ENCODE measurements at regions not wholly inside any gene's neighbourhood (a gene's known extent, or its start where the extent isn't known, plus 50 kb on each side); places are given as distances from the start of the nearest gene placed in this dataset.

GRCh38 chr3:65019443-65020055, 331.7 kb upstream of the ADAMTS9 start:
- ChIA-PET CTCF (interaction anchor here (0.9 kb wide), 1 partner anchor 486 kb away, joined by 3 read pairs; no protein-coding TSS in a partner anchor), POLR2A (no interaction called here)
- TF ChIP-seq FOXM1 (IDR thresholded peaks at IDR 0.05; ENCODE audit: borderline replicate concordance) (no peak), BHLHE40 (IDR thresholded peaks at IDR 0.05; ENCODE audit: borderline replicate concordance) (no peak)
- no peak for DNase-seq (ENCODE audit: extremely low spot score)

- ChIA-PET CTCF (interaction anchor here (0.9 kb wide), 1 partner anchor 485 kb away, joined by 3 read pairs; no protein-coding TSS in a partner anchor), POLR2A (no interaction called here)
- DNase-seq (ENCODE audit: extremely low spot score), result no peak
- no peak for TF ChIP-seq SP1 (IDR thresholded peaks at IDR 0.05)
- no peak for TF ChIP-seq LEF1 (IDR thresholded peaks at IDR 0.05; ENCODE audit: borderline replicate concordance)
- no peak for TF ChIP-seq FOXM1 (IDR thresholded peaks at IDR 0.05; ENCODE audit: borderline replicate concordance)
- no peak for TF ChIP-seq ZNF384 (IDR thresholded peaks at IDR 0.05)
- TF ChIP-seq L3MBTL2 (conservative IDR thresholded peaks at IDR 0.05), result no peak
- no peak for TF ChIP-seq CTBP1 (IDR thresholded peaks at IDR 0.05; ENCODE audit: borderline replicate concordance)
- TF ChIP-seq TARDBP (IDR thresholded peaks at IDR 0.05), result no peak
Measured at GRCh38 chr3:65018801-65019200, 331.0 kb upstream of the ADAMTS9 start.

GRCh38 chr3:65017359-65017758, 329.6 kb upstream of the ADAMTS9 start:
- DNase-seq (ENCODE audit: extremely low spot score), result no peak
- ChIA-PET POLR2A (no interaction called here), CTCF (no interaction called here)
- TF ChIP-seq PKNOX1 (IDR thresholded peaks at IDR 0.05), result no peak
- no peak for TF ChIP-seq ZNF384 (IDR thresholded peaks at IDR 0.05)
- no peak for TF ChIP-seq SUZ12 (IDR thresholded peaks at IDR 0.05)
- no peak for TF ChIP-seq L3MBTL2 (conservative IDR thresholded peaks at IDR 0.05)
- no peak for TF ChIP-seq SP1 (IDR thresholded peaks at IDR 0.05)
- no peak for TF ChIP-seq FOXM1 (IDR thresholded peaks at IDR 0.05; ENCODE audit: borderline replicate concordance)
- TF ChIP-seq TARDBP (IDR thresholded peaks at IDR 0.05), result no peak
- TF ChIP-seq CTBP1 (IDR thresholded peaks at IDR 0.05; ENCODE audit: borderline replicate concordance), result no peak
- no peak for TF ChIP-seq FOXK2 (IDR thresholded peaks at IDR 0.05)
- no peak for TF ChIP-seq HDGF (IDR thresholded peaks at IDR 0.05; ENCODE audit: borderline replicate concordance)
- no peak for TF ChIP-seq ELF4 (IDR thresholded peaks at IDR 0.05)

GRCh38 chr3:65015711-65016110, 327.9 kb upstream of the ADAMTS9 start:
- POLR2A ChIA-PET, result no interaction called here
- TF ChIP-seq L3MBTL2 (conservative IDR thresholded peaks at IDR 0.05) (no peak), FOXA1 (IDR thresholded peaks at IDR 0.05) (no peak), LEF1 (IDR thresholded peaks at IDR 0.05; ENCODE audit: borderline replicate concordance) (no peak), CTBP1 (IDR thresholded peaks at IDR 0.05; ENCODE audit: borderline replicate concordance) (no peak), ELF4 (IDR thresholded peaks at IDR 0.05) (no peak), SUZ12 (IDR thresholded peaks at IDR 0.05) (no peak), PKNOX1 (IDR thresholded peaks at IDR 0.05) (no peak), NFRKB (IDR thresholded peaks at IDR 0.05) (no peak), FOXK2 (IDR thresholded peaks at IDR 0.05) (no peak), ZNF384 (IDR thresholded peaks at IDR 0.05) (no peak), HDGF (IDR thresholded peaks at IDR 0.05; ENCODE audit: borderline replicate concordance) (no peak)
- DNase-seq (ENCODE audit: extremely low spot score), result no peak
- CTCF ChIA-PET, result no interaction called here

GRCh38 chr3:65013053-65013452, 325.3 kb upstream of the ADAMTS9 start:
- DNase-seq (ENCODE audit: extremely low spot score), result no peak
- ChIA-PET CTCF (no interaction called here), POLR2A (no interaction called here)
- TF ChIP-seq SUZ12 (IDR thresholded peaks at IDR 0.05), result no peak

GRCh38 chr3:65006300-65006739, 318.5 kb upstream of the ADAMTS9 start:
- TF ChIP-seq HDGF (IDR thresholded peaks at IDR 0.05; ENCODE audit: borderline replicate concordance) (no peak), SP1 (IDR thresholded peaks at IDR 0.05) (no peak), PKNOX1 (IDR thresholded peaks at IDR 0.05) (no peak), ZNF384 (IDR thresholded peaks at IDR 0.05) (no peak), ARNT (IDR thresholded peaks at IDR 0.05) (no peak), LEF1 (IDR thresholded peaks at IDR 0.05; ENCODE audit: borderline replicate concordance) (no peak), TARDBP (IDR thresholded peaks at IDR 0.05) (no peak), FOXA1 (IDR thresholded peaks at IDR 0.05) (no peak)
- ChIA-PET CTCF (no interaction called here), POLR2A (no interaction called here)
- no peak for DNase-seq (ENCODE audit: extremely low spot score)

GRCh38 chr3:65005486-65005885, 317.7 kb upstream of the ADAMTS9 start:
- TF ChIP-seq ELF4 (IDR thresholded peaks at IDR 0.05), result no peak
- TF ChIP-seq BHLHE40 (IDR thresholded peaks at IDR 0.05; ENCODE audit: borderline replicate concordance), result no peak
- TF ChIP-seq TARDBP (IDR thresholded peaks at IDR 0.05), result no peak
- TF ChIP-seq SP1 (IDR thresholded peaks at IDR 0.05), result no peak
- TF ChIP-seq FOXA1 (IDR thresholded peaks at IDR 0.05), result no peak
- no peak for TF ChIP-seq FOXK2 (IDR thresholded peaks at IDR 0.05)
- no peak for TF ChIP-seq ZNF384 (IDR thresholded peaks at IDR 0.05)
- no peak for TF ChIP-seq NFRKB (IDR thresholded peaks at IDR 0.05)
- no peak for TF ChIP-seq HDGF (IDR thresholded peaks at IDR 0.05; ENCODE audit: borderline replicate concordance)
- TF ChIP-seq LEF1 (IDR thresholded peaks at IDR 0.05; ENCODE audit: borderline replicate concordance), result no peak
- TF ChIP-seq SUZ12 (IDR thresholded peaks at IDR 0.05), result no peak
- no peak for TF ChIP-seq PKNOX1 (IDR thresholded peaks at IDR 0.05)
- no peak for TF ChIP-seq CTBP1 (IDR thresholded peaks at IDR 0.05; ENCODE audit: borderline replicate concordance)
- no peak for TF ChIP-seq L3MBTL2 (conservative IDR thresholded peaks at IDR 0.05)
- TF ChIP-seq ARNT (IDR thresholded peaks at IDR 0.05), result no peak
- TF ChIP-seq FOXM1 (IDR thresholded peaks at IDR 0.05; ENCODE audit: borderline replicate concordance), result no peak
- ChIA-PET POLR2A (no interaction called here), CTCF (no interaction called here)
- no peak for DNase-seq (ENCODE audit: extremely low spot score)

Data from HEK293T (cell line).